A673 (cell line): ENCODE measurements at regions not wholly inside any gene's neighbourhood (a gene's known extent, or its start where the extent isn't known, plus 50 kb on each side); places are given as distances from the start of the nearest gene placed in this dataset.

Source experiments
- CTCF ChIP-seq: fragments of 300-800, 200-600 bp; sonication (generic); conservative IDR thresholded peaks from 2 replicates; pipeline ENCODE4 v1.5.1; 2017; ENCODE audit warnings: low read depth, mild to moderate bottlenecking, antibody characterized with exemption, low read length, moderate library complexity, mixed read lengths
- EZH2 ChIP-seq: fragments of 200-600 bp; sonication (generic); IDR thresholded peaks from 2 replicates; pipeline ENCODE4 v1.6.1; 2017; ENCODE audit warnings: borderline replicate concordance, low read depth, mild to moderate bottlenecking, mixed read lengths, antibody characterized with exemption, low read length; ENCODE audit not compliant: poor library complexity, severe bottlenecking

GRCh38 chr10:111142092-111142768, 65.4 kb downstream of the ADRA2A start:
- TF ChIP-seq EZH2: no peak
- peak; percentile 54 for TF ChIP-seq CTCF
